ENCODE measurements at regions not wholly inside any gene's neighbourhood (a gene's known extent, or its start where the extent isn't known, plus 50 kb on each side); places are given as distances from the start of the nearest gene placed in this dataset.
A peak's percentile ranks its signal among the peaks of the same experiment; 100 is the strongest.

DNA sequence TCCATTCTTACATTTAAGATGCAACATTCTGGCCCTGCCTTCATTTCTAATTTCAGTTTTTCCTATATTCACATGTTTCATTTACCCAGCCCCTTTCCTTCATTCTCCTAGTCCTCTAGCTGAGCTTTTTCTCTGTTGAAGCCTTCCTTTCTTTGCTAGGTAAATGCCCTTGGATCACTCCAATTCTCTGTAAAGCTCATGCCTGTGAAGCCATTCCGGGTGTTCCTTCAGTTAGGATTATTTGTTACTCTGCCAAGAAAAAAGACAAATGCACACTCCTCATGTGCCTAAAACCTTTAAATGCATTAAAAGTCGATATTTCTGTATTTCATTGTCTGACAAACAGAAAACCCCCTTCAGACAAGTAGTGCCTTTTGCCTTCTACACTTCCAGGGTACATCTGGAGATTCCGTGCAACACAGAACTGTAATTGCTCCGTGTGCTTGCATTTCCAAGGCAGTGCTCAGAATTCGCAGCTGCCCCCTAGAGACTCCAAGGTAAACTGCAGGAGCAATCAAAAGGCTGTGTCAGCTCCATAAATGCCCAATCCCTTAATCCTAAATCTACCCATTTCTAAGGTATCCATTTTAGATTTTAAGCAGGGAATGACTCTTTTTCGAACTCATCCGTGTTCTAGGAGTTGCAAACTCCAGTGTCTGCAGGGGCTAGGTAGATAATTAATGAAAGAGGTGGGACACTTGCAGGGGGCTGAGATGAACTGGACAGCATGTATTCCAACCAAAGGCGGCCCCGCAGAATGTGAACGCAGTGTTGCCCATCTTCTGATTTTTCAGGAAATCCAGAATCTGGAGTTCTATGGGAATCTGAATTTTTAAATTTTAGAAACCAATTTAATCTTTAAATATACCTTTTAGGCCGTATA is 320.2 kb downstream of the GRIN2B start:
- TF ChIP-seq, protein P1, sequence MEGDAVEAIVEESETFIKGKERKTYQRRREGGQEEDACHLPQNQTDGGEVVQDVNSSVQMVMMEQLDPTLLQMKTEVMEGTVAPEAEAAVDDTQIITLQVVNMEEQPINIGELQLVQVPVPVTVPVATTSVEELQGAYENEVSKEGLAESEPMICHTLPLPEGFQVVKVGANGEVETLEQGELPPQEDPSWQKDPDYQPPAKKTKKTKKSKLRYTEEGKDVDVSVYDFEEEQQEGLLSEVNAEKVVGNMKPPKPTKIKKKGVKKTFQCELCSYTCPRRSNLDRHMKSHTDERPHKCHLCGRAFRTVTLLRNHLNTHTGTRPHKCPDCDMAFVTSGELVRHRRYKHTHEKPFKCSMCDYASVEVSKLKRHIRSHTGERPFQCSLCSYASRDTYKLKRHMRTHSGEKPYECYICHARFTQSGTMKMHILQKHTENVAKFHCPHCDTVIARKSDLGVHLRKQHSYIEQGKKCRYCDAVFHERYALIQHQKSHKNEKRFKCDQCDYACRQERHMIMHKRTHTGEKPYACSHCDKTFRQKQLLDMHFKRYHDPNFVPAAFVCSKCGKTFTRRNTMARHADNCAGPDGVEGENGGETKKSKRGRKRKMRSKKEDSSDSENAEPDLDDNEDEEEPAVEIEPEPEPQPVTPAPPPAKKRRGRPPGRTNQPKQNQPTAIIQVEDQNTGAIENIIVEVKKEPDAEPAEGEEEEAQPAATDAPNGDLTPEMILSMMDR (IDR thresholded peaks at IDR 0.05; ENCODE audit: insufficient read depth, low read depth, low read length) = peak; percentile 90
- no peak overlapping the region for H3K4me3 ChIP-seq (ENCODE audit: low read depth, low read length)
- peak; percentile 57 for DNase-seq (ENCODE audit: low read depth)

DNA sequence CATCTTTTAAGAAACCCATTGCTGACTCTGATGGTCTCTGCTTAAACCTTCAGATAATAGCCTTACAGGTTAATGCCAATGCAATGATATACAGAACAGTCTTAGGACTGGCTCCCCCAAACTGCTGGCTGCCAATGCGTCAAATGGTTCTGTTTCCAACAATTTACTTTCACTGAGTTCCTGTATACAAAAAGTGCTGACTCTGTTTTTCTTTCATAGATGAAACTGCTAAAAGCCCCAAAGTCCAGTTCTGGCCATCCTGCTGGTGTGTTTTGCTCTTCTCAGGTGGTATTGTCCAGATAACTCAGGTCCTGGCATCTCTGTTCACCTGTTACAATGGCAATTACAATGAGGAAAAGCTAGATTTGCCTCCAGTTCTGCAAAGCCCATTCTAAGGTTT is 326.9 kb downstream of the GRIN2B start:
- DNase-seq (ENCODE audit: low read depth) = no peak
- TF ChIP-seq, protein P1 (IDR thresholded peaks at IDR 0.05; ENCODE audit: insufficient read depth, low read depth, low read length) = no peak
- H3K4me3 ChIP-seq (ENCODE audit: low read depth, low read length) = no peak overlapping the region

DNA sequence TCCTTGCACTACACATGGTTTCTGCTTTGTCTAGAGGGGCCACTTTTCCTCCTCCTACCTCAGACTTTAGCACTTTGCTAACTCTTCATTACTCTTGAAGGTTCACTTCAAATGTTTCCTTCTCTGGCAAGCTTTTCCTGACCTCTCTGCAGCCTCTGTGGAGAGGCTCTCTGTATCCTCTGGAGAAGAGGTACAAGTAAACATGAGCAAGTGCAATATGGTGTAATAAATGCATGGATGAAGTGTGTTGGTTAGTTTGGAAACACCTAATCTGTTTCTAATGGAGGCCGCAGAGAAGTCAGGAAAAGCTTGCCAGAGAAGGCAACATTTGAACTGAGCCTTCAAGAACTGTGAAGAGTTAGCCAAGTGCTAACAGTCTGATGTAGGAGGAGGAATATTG is 329.3 kb downstream of the GRIN2B start:
- DNase-seq (ENCODE audit: low read depth) = no peak
- TF ChIP-seq, protein P1 (IDR thresholded peaks at IDR 0.05; ENCODE audit: insufficient read depth, low read depth, low read length) = no peak
- H3K4me3 ChIP-seq (ENCODE audit: low read depth, low read length) = no peak overlapping the region

DNA sequence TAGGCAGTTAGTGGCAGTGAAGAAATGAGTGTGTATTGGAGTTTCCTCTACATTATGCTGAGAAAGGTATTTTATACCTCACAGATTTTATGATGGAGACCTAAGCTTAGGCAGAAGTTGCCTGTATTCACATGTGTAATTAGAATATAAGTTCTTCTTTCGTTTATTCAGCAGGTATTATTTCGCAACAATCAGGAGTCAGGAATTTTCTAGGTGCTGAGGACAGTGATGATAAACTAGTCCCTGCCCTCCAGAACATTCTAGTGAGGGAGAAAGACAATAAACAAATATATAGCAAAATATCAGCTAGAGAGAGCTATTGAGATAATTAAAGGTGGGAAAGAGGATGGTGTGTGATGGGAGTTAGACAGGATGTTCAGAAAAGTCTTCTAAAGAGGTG is 345.7 kb downstream of the GRIN2B start:
- no peak for DNase-seq (ENCODE audit: low read depth)
- TF ChIP-seq, protein P1 (IDR thresholded peaks at IDR 0.05; ENCODE audit: insufficient read depth, low read depth, low read length) = no peak
- H3K4me3 ChIP-seq (ENCODE audit: low read depth, low read length) = no peak overlapping the region

DNA sequence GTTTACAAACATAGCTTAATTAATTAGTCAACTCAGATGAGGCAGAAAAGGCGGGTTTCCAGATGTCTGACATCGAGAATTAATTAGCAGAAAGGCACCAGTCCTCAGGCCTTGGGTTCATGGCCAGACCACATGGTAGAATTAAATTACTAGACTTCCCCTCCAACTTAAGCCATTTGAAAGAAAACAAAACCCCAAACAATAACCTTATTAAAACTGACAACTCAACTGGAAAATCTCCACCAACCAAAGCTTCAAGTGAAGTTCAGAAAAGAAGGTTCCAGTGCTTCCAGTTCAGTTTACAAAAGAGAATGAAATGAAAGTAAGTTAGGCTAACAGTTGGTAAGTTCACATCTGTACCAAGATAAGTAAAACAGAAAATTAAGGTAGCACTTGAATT is 349.5 kb downstream of the GRIN2B start:
- DNase-seq (ENCODE audit: low read depth) = no peak
- no peak overlapping the region for H3K4me3 ChIP-seq (ENCODE audit: low read depth, low read length)
- TF ChIP-seq, protein P1 (IDR thresholded peaks at IDR 0.05; ENCODE audit: insufficient read depth, low read depth, low read length) = no peak

DNA sequence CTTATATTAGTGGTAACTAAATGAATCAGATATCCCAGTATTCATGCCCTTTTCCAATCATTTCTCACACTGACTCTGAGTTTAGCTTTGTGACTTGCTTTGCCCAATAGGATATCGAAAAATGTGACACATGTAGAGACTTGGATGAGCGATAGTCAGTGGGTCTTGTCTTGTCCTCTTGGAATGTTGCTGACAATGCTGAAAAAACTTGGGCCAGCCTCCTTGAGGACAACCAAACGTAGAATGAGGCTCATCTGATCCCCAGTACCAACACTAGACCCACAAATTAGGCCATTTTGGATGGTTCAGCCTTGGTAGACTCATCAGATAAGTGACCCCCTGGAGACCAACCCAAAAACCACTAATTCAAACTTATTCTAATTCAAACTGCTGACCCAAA is 351.0 kb downstream of the GRIN2B start:
- TF ChIP-seq, protein P1 (IDR thresholded peaks at IDR 0.05; ENCODE audit: insufficient read depth, low read depth, low read length) = no peak
- DNase-seq (ENCODE audit: low read depth) = no peak
- no peak overlapping the region for H3K4me3 ChIP-seq (ENCODE audit: low read depth, low read length)
